Upper lobe of left lung (tissue), 6 donors: ENCODE measurements at regions not wholly inside any gene's neighbourhood (a gene's known extent, or its start where the extent isn't known, plus 50 kb on each side); places are given as distances from the start of the nearest gene placed in this dataset.

ENCODE experiments used
- ATAC-seq, 2 donors: fragments of 200-7000 bp; cut with Tn5 transposase; one replicate each; pipeline ENCODE4 v1.9.1; 2022; ENCODE audit warnings: mild to moderate bottlenecking in 2 of 2, moderate library complexity in 2 of 2; ENCODE audit not compliant: low FRiP score in 2 of 2
- DNase-seq, 2 donors: peaks; one replicate each; pipeline ENCODE4 v3.0.0-alpha.2; 2019 to 2020
- H3K27ac ChIP-seq, 4 donors: fragments of 200-600 bp; sonication (generic); one replicate each; pipeline ENCODE4 v1.5.1; 2016 to 2019
- H3K27me3 ChIP-seq, 4 donors: fragments of 200-600 bp; sonication (generic); one replicate each; pipeline ENCODE4 v1.5.1; 2017 to 2019
- H3K36me3 ChIP-seq, 4 donors: fragments of 200-600 bp; sonication (generic); one replicate each; pipeline ENCODE4 v1.5.1; 2016 to 2019
- H3K4me1 ChIP-seq, 4 donors: fragments of 200-600 bp; sonication (generic); one replicate each; pipeline ENCODE4 v1.5.1; 2018 to 2019
- H3K4me3 ChIP-seq, 4 donors: fragments of 200-600 bp; sonication (generic); one replicate each; pipeline ENCODE4 v1.5.1; 2017 to 2019; ENCODE audit warnings: mild to moderate bottlenecking in 2 of 4, moderate library complexity in 1 of 4
- H3K9me3 ChIP-seq, 4 donors: fragments of 200-600 bp; sonication (generic); one replicate each; pipeline ENCODE4 v1.5.1; 2018 to 2019
- CTCF ChIP-seq, 6 experiments: fragments of 450-650 bp in 4 of 6; fragments of 200-600 bp in 2 of 6; sonication (generic) in 2 of 6; IDR thresholded peaks; one replicate each; pipeline ENCODE4 v1.5.1; 2016 to 2019; ENCODE audit warnings: antibody characterized with exemption in 6 of 6
- EP300 ChIP-seq, 4 donors: sonication (generic); formaldehyde crosslinking; IDR thresholded peaks; one replicate each; pipeline ENCODE4 v1.5.1; 2017; ENCODE audit warnings: antibody characterized with exemption in 4 of 4, control low read depth in 2 of 4
- POLR2A ChIP-seq, 4 donors: fragments of 450-650 bp; IDR thresholded peaks; one replicate each; pipeline ENCODE4 v1.5.1; 2016 to 2017; ENCODE audit warnings: antibody characterized with exemption in 4 of 4, mild to moderate bottlenecking in 2 of 4
- POLR2AphosphoS5 ChIP-seq, 2 donors: sonication (generic); formaldehyde crosslinking; IDR thresholded peaks; one replicate each; pipeline ENCODE4 v1.5.1; 2017; ENCODE audit warnings: antibody characterized with exemption in 2 of 2
- WGBS, 2 donors: methylation state at CpG; one replicate each; pipeline ENCODE4 v1.1.5; 2017 to 2018; 5-methylcytosine and 5-hydroxymethylcytosine counted together
- donor health status: DM: no; HTN: no; CAD: no; lungs with moderate emphysema.
- donor health status: DM: no; HTN: yes; CAD: no; lungs with severe emphysema.

- Histone ChIP-seq H3K36me3 (no peaks in the 10 kb centered on the region), H3K27me3 (no peaks in the 10 kb centered on the region), H3K9me3 (peaks cover 0 to 16% (median 0%) of the 10 kb centered on the region in 4 donors), H3K27ac (no peak overlapping the region), H3K4me3 (no peak overlapping the region), H3K4me1 (no peaks in the 10 kb centered on the region)
- DNase-seq (no peak), ATAC-seq (no peak)
- TF ChIP-seq POLR2AphosphoS5 (IDR thresholded peaks at IDR 0.05) = no peak
- TF ChIP-seq EP300 (IDR thresholded peaks at IDR 0.05) = no peak
- TF ChIP-seq CTCF (IDR thresholded peaks at IDR 0.05) = no peak
- no peak for TF ChIP-seq POLR2A (IDR thresholded peaks at IDR 0.05)
Measured at GRCh38 chr1:187629075-187629474, 800.3 kb downstream of the PLA2G4A start.

- ATAC-seq = no peak
- Histone ChIP-seq H3K4me1 (no peaks in the 10 kb centered on the region), H3K36me3 (no peaks in the 10 kb centered on the region), H3K9me3 (peaks cover 0 to 16% (median 0%) of the 10 kb centered on the region in 4 donors), H3K27ac (no peak overlapping the region), H3K4me3 (no peak overlapping the region), H3K27me3 (no peaks in the 10 kb centered on the region)
- no peak for DNase-seq
- WGBS, 2 donors = 85 to 94% methylated on average over 13 of the region's 13 CpGs
- TF ChIP-seq POLR2AphosphoS5 (IDR thresholded peaks at IDR 0.05) = no peak
- TF ChIP-seq CTCF (IDR thresholded peaks at IDR 0.05) = no peak
- TF ChIP-seq EP300 (IDR thresholded peaks at IDR 0.05) = no peak
- TF ChIP-seq POLR2A (IDR thresholded peaks at IDR 0.05) = no peak
Measured at GRCh38 chr1:187630653-187631380, 802.1 kb downstream of the PLA2G4A start.

- Histone ChIP-seq H3K4me1 (no peaks in the 10 kb centered on the region), H3K27me3 (no peaks in the 10 kb centered on the region), H3K36me3 (no peaks in the 10 kb centered on the region), H3K4me3 (no peak overlapping the region), H3K9me3 (peaks cover 0 to 16% (median 0%) of the 10 kb centered on the region in 4 donors), H3K27ac (no peak overlapping the region)
- no peak for ATAC-seq
- WGBS, 2 donors = 85 to 94% methylated on average over 4 to 5 of the region's 5 CpGs
- no peak for TF ChIP-seq POLR2AphosphoS5 (IDR thresholded peaks at IDR 0.05)
- TF ChIP-seq CTCF (IDR thresholded peaks at IDR 0.05) = no peak
- no peak for TF ChIP-seq POLR2A (IDR thresholded peaks at IDR 0.05)
- TF ChIP-seq EP300 (IDR thresholded peaks at IDR 0.05) = no peak
- DNase-seq = no peak
Measured at GRCh38 chr1:187631381-187631675, 802.6 kb downstream of the PLA2G4A start.

GRCh38 chr1:187631984-187632383 lies 803.2 kb downstream of the PLA2G4A start:
- TF ChIP-seq POLR2AphosphoS5 (IDR thresholded peaks at IDR 0.05) (no peak), CTCF (IDR thresholded peaks at IDR 0.05) (no peak), EP300 (IDR thresholded peaks at IDR 0.05) (no peak), POLR2A (IDR thresholded peaks at IDR 0.05) (no peak)
- 77 to 87% methylated on average over 5 of the region's 5 CpGs for WGBS, 2 donors
- DNase-seq (no peak), ATAC-seq (no peak)
- Histone ChIP-seq H3K4me1 (no peaks in the 10 kb centered on the region), H3K27me3 (no peaks in the 10 kb centered on the region), H3K4me3 (no peak overlapping the region), H3K36me3 (no peaks in the 10 kb centered on the region), H3K27ac (no peak overlapping the region), H3K9me3 (peaks cover 0 to 16% (median 0%) of the 10 kb centered on the region in 4 donors)

GRCh38 chr1:187634940-187635339 lies 806.2 kb downstream of the PLA2G4A start:
- no peak overlapping the region for H3K27ac ChIP-seq
- no peak overlapping the region for H3K4me3 ChIP-seq
- DNase-seq = no peak
- no peak for ATAC-seq
- H3K9me3 ChIP-seq = peaks cover 0 to 16% (median 0%) of the 10 kb centered on the region in 4 donors
- H3K36me3 ChIP-seq = no peaks in the 10 kb centered on the region
- TF ChIP-seq POLR2A (IDR thresholded peaks at IDR 0.05) = no peak
- TF ChIP-seq CTCF (IDR thresholded peaks at IDR 0.05) = no peak
- no peak for TF ChIP-seq POLR2AphosphoS5 (IDR thresholded peaks at IDR 0.05)
- TF ChIP-seq EP300 (IDR thresholded peaks at IDR 0.05) = no peak
- H3K27me3 ChIP-seq = no peaks in the 10 kb centered on the region
- H3K4me1 ChIP-seq = no peaks in the 10 kb centered on the region
- WGBS, 2 donors = 42 to 44% methylated on average over 1 of the region's 1 CpG
